GM06990 (cell line): ENCODE measurements at regions not wholly inside any gene's neighbourhood (a gene's known extent, or its start where the extent isn't known, plus 50 kb on each side); places are given as distances from the start of the nearest gene placed in this dataset.

Source experiments
- DNase-seq: peaks from one replicate; pipeline ENCODE4 v3.0.0-alpha.2; 2011; ENCODE audit not compliant: insufficient read length; ENCODE audit errors: extremely low read depth
- H3K27me3 ChIP-seq: replicated peaks from 2 replicates; pipeline ENCODE4 v1.6.0; 2011; ENCODE audit warnings: low read length; ENCODE audit not compliant: control insufficient read depth, insufficient read depth
- H3K36me3 ChIP-seq: 2 replicates; pipeline ENCODE4 v1.5.1; 2011; ENCODE audit warnings: low read length; ENCODE audit not compliant: control insufficient read depth, insufficient read depth
- H3K4me3 ChIP-seq: replicated peaks from 2 replicates; pipeline ENCODE4 v1.5.1; 2011; ENCODE audit warnings: low read depth, mild to moderate bottlenecking, control low read depth, low read length
- TF ChIP-seq, protein P1 (sequence below): IDR thresholded peaks from 2 replicates; pipeline ENCODE4 v1.5.1; 2011; ENCODE audit warnings: low read length, control low read depth, mild to moderate bottlenecking, inconsistent platforms; ENCODE audit not compliant: insufficient read depth, poor library complexity, severe bottlenecking

DNA sequence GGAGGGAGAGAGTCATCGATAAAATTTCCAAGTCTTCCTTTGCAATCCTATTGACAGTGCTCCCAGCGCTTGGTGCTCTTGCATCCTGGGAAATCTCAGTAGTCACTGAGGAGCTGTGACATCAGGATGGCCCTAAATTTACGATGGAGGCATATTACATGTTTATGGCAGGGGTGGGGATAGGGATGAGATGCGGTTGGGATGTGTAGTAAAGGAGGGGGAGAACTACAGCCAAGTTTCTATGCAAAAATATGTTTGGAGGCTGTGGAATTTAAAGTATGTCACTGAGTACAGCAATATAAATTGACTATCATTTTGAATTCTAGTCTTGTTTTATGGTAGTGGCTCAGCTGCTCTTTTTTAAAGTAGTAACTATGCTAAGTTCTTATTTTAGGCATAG is 544.9 kb downstream of the PKHD1 start:
- no peak overlapping the region for H3K4me3 ChIP-seq
- H3K27me3 ChIP-seq, result no peaks in the 10 kb centered on the region
- no peak for DNase-seq
- no peaks in the 10 kb centered on the region for H3K36me3 ChIP-seq
- TF ChIP-seq, protein P1, sequence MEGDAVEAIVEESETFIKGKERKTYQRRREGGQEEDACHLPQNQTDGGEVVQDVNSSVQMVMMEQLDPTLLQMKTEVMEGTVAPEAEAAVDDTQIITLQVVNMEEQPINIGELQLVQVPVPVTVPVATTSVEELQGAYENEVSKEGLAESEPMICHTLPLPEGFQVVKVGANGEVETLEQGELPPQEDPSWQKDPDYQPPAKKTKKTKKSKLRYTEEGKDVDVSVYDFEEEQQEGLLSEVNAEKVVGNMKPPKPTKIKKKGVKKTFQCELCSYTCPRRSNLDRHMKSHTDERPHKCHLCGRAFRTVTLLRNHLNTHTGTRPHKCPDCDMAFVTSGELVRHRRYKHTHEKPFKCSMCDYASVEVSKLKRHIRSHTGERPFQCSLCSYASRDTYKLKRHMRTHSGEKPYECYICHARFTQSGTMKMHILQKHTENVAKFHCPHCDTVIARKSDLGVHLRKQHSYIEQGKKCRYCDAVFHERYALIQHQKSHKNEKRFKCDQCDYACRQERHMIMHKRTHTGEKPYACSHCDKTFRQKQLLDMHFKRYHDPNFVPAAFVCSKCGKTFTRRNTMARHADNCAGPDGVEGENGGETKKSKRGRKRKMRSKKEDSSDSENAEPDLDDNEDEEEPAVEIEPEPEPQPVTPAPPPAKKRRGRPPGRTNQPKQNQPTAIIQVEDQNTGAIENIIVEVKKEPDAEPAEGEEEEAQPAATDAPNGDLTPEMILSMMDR, result no peak

DNA sequence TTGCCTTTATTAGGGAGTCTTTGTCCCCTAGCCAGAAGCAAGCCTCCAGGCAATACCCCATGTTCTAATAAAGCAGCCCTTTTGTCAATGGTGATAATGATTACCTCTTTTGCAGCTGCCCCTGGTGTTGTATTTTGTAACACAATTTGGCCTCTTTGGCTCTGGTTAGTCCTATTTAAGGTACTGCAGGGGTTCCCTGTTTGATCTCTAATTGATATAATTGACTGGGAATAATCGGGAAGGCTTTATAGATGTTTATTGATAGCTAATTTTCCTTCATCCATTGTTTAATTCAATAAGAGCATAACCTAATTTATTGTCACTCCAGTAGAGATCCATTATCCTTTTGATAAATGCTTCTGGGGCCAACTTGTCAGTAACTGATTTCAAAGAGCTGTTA is 537.2 kb downstream of the PKHD1 start:
- no peaks in the 10 kb centered on the region for H3K36me3 ChIP-seq
- no peak overlapping the region for H3K4me3 ChIP-seq
- TF ChIP-seq, protein P1, result no peak
- no peak for DNase-seq
- no peaks in the 10 kb centered on the region for H3K27me3 ChIP-seq

DNA sequence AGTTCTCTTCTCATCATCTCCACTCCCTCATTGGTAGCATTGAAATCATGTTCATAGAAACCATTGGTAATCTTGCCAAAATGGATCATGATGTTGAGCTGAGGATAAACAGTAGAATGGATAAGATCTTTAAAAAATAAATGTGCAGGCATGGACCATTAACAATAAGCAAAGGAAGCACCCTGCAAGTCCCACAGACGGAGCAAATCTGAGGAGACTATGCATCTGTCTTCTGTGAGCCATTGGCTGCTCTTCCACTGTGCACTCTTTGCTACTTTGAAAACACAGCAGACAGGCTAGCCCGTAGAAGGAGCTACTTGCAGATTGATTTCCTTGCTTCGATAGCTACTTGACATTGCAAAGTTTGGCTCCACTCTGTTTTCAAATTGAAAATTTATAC is 535.0 kb downstream of the PKHD1 start:
- DNase-seq, result no peak
- TF ChIP-seq, protein P1, result no peak

DNA sequence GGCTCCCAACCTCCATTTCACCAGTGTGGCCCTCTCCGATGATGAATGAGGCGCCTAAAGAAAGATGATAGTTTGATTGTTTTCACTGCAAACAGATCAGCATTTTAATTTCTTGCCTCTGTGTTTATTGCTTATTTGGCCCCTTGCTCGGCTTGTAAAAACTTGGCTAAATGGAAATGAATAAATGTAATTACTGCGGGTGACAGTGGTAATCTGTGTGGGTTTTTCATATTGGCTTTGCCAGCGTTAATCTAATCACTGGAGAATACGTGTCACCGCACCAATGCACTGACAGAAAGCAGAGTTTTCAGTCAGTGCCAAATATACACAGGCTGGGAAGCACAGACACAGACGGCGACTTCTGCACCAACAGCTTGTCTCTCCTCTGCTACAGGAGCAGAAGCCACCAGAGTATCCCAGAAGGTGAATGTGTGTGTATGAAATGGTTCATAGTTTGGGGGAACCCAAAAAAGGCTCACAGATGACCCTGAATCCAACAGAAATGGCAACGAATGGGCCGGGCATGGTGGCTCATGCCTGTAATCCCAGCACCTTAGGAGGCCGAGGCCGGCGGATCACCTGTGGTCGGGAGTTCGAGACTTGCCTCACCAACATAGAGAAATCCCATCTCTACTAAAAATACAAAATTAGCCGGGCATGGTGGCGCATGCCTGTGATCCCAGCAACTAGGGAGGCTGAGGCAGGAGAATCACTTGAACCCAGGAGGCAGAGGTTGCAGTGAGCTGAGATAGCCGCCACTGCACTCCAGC is 534.0 kb downstream of the PKHD1 start:
- no peak for DNase-seq
- Histone ChIP-seq H3K4me3 (no peak overlapping the region), H3K27me3 (no peaks in the 10 kb centered on the region), H3K36me3 (no peaks in the 10 kb centered on the region)
- TF ChIP-seq, protein P1, result no peak

More for the DNA sequence above, 535.0 kb downstream of the PKHD1 start:
- Histone ChIP-seq H3K4me3 (no peak overlapping the region), H3K27me3 (no peaks in the 10 kb centered on the region), H3K36me3 (no peaks in the 10 kb centered on the region)

DNA sequence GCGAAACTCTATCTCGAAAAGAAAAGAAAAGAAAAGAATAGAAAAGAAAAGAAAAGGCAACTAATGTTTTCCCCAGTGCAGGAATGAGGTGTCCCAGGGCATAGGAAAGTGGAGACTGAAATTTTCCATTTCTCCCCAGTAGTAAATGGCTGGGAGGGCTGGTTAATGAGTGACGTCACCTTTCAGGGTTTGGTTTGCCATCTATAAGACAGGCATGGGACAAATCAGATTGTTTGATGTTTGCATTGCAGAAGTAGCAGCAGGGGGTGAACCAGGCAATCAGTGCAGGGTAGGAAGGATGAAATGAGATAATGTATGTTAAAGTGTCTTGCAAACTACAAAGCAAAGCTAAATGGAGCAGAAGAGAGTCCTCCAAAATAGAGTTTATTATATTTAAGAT is 533.4 kb downstream of the PKHD1 start:
- TF ChIP-seq, protein P1, result no peak
- Histone ChIP-seq H3K4me3 (no peak overlapping the region), H3K36me3 (no peaks in the 10 kb centered on the region), H3K27me3 (no peaks in the 10 kb centered on the region)
- DNase-seq, result no peak
